ENCODE measurements at regions not wholly inside any gene's neighbourhood (a gene's known extent, or its start where the extent isn't known, plus 50 kb on each side); places are given as distances from the start of the nearest gene placed in this dataset.

DNA sequence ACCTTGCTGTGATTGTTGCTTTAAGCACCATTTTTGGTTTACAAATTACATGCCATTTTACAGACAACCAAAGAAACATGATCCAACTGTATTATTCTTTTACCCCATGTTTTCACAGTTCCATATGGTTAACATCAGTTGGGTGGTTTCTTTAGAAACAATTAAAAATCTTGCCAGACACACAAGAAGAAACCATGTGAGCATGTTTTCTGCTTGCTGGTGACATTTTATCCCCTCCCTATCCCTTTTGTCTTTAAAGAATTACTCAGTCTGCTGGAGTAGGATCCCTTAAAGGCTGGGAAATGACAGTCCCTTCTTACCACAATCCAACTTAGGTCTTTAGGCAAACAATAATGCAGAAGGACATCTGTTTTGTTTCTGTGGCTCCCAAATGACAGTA is 121.8 kb upstream of the PLXNC1 start:
- Histone ChIP-seq H3K4me3 (ENCODE audit: low read length) (no peak overlapping the region), H3K9me3 (ENCODE audit: control insufficient read depth, insufficient read depth, low read length) (no peaks in the 10 kb centered on the region), H3K36me3 (ENCODE audit: control insufficient read depth, insufficient read depth, low read length) (no peaks in the 10 kb centered on the region), H3K27me3 (ENCODE audit: control insufficient read depth, insufficient read depth, low read length) (no peaks in the 10 kb centered on the region), H3K4me1 (ENCODE audit: control insufficient read depth, insufficient read depth, low read length) (no peaks in the 10 kb centered on the region), H3K27ac (ENCODE audit: low read length) (no peak overlapping the region)
- H3K36me3 Mint-ChIP-seq = no peaks in the 10 kb centered on the region
- H3K27ac Mint-ChIP-seq = no peak overlapping the region
- H3K4me1 Mint-ChIP-seq = no peaks in the 10 kb centered on the region
- H3K27me3 Mint-ChIP-seq (ENCODE audit: low read depth in 2 of 2) = peaks cover 12 to 40% of the 10 kb centered on the region in 2 donors
- ATAC-seq = no peak
- no peak for TF ChIP-seq CTCF (IDR thresholded peaks at IDR 0.05)
- no peak for DNase-seq
- intact Hi-C loops (cut with micrococcal nuclease) = no loop called here
- no peak overlapping the region for H3K4me3 Mint-ChIP-seq
- H3K9me3 Mint-ChIP-seq = peaks cover 3 to 5% of the 10 kb centered on the region in 2 donors

DNA sequence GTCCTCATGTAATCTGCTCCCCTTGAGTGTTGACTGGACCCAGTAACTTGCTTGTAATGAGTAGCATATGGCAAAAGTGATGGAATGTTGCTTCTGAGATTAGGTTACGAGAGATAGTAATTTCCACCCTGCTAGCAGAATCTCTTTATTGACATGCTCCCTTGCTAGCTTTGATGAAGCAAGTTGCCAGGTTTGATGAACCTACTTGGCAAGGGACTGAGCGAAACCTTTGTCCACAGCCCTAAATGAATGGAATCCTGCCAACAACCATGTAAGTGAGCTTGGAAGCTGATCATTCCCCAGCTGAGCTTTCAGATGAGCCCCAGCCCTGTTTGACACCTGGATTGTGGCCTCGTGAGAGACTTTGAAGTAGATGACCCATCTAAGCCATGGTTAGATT is 120.8 kb upstream of the PLXNC1 start:
- H3K36me3 Mint-ChIP-seq = no peaks in the 10 kb centered on the region
- Histone ChIP-seq H3K36me3 (ENCODE audit: control insufficient read depth, insufficient read depth, low read length) (no peaks in the 10 kb centered on the region), H3K4me1 (ENCODE audit: control insufficient read depth, insufficient read depth, low read length) (no peaks in the 10 kb centered on the region), H3K27ac (ENCODE audit: low read length) (no peak overlapping the region), H3K9me3 (ENCODE audit: control insufficient read depth, insufficient read depth, low read length) (no peaks in the 10 kb centered on the region), H3K4me3 (ENCODE audit: low read length) (no peak overlapping the region), H3K27me3 (ENCODE audit: control insufficient read depth, insufficient read depth, low read length) (no peaks in the 10 kb centered on the region)
- no peak for TF ChIP-seq CTCF (IDR thresholded peaks at IDR 0.05)
- 87% methylated on average over 3 of the region's 3 CpGs for WGBS (ENCODE audit: insufficient coverage)
- DNase-seq = no peak
- no peaks in the 10 kb centered on the region for H3K4me1 Mint-ChIP-seq
- H3K27me3 Mint-ChIP-seq (ENCODE audit: low read depth in 2 of 2) = peaks cover 10 to 38% of the 10 kb centered on the region in 2 donors
- no peak overlapping the region for H3K27ac Mint-ChIP-seq
- H3K4me3 Mint-ChIP-seq = no peak overlapping the region
- no peak for ATAC-seq
- intact Hi-C loops (cut with micrococcal nuclease) = no loop called here
- H3K9me3 Mint-ChIP-seq = peaks cover 3 to 5% of the 10 kb centered on the region in 2 donors

DNA sequence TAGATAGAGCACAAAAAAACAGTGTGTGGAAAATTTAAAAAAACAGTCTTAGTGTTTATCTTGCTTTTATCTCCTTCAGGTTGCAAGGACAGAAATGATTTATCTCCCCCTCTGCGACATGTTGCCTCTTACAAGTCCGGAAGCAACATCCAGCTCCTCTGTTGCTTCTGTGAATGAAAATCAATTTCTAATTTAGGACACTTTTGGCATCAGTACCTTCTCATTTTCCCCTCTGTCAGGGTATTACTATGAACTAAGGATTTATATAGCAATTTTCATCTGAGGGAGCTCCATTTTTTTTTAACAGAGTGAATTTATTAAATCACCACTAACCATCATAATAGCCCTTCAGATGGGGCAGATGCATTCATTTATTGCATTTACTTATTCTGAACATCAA is 116.6 kb upstream of the PLXNC1 start:
- no peaks in the 10 kb centered on the region for H3K27me3 ChIP-seq (ENCODE audit: control insufficient read depth, insufficient read depth, low read length)
- DNase-seq (no peak), ATAC-seq (no peak)
- H3K4me1 ChIP-seq (ENCODE audit: control insufficient read depth, insufficient read depth, low read length) = no peaks in the 10 kb centered on the region
- no peak for TF ChIP-seq CTCF (IDR thresholded peaks at IDR 0.05)
- WGBS (ENCODE audit: insufficient coverage) = 91% methylated on average over 2 of the region's 2 CpGs
- Mint-ChIP-seq H3K4me1 (peaks cover 0 to 6% of the 10 kb centered on the region in 2 donors), H3K27ac (no peak overlapping the region), H3K36me3 (no peaks in the 10 kb centered on the region), H3K9me3 (peaks cover 0 to 4% of the 10 kb centered on the region in 2 donors), H3K4me3 (no peak overlapping the region), H3K27me3 (ENCODE audit: low read depth in 2 of 2) (peaks cover 10 to 32% of the 10 kb centered on the region in 2 donors)
- H3K4me3 ChIP-seq (ENCODE audit: low read length) = no peak overlapping the region
- intact Hi-C loops (cut with micrococcal nuclease) = no loop called here
- H3K27ac ChIP-seq (ENCODE audit: low read length) = no peak overlapping the region
- no peaks in the 10 kb centered on the region for H3K36me3 ChIP-seq (ENCODE audit: control insufficient read depth, insufficient read depth, low read length)
- no peaks in the 10 kb centered on the region for H3K9me3 ChIP-seq (ENCODE audit: control insufficient read depth, insufficient read depth, low read length)

DNA sequence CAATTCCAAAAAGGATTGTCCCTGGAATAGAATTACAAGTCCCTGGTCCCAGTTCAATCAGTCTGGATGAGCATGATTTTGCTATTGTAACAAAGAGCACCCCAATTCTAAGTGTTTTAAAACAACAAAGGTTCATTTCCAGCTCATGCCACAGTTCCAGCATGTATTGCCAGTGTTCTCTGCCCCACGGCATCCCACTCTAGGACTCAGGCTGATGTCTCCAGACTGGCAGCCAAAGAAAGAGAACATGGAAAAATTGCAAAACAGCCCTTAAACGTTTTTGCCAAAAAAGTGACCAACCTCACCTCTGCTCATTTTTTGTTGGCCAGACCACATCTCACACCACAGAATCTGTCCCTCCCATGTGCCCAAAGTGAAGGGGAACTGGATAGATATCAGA is 116.0 kb upstream of the PLXNC1 start:
- 72% methylated on average over 2 of the region's 2 CpGs for WGBS (ENCODE audit: insufficient coverage)
- H3K27ac Mint-ChIP-seq = no peak overlapping the region
- no peaks in the 10 kb centered on the region for H3K9me3 ChIP-seq (ENCODE audit: control insufficient read depth, insufficient read depth, low read length)
- no peaks in the 10 kb centered on the region for H3K36me3 Mint-ChIP-seq
- intact Hi-C loops (cut with micrococcal nuclease) = no loop called here
- H3K27me3 ChIP-seq (ENCODE audit: control insufficient read depth, insufficient read depth, low read length) = no peaks in the 10 kb centered on the region
- H3K27me3 Mint-ChIP-seq (ENCODE audit: low read depth in 2 of 2) = peaks cover 10 to 26% of the 10 kb centered on the region in 2 donors
- H3K9me3 Mint-ChIP-seq = peaks cover 0 to 4% of the 10 kb centered on the region in 2 donors
- no peak overlapping the region for H3K4me3 ChIP-seq (ENCODE audit: low read length)
- no peak for DNase-seq
- H3K27ac ChIP-seq (ENCODE audit: low read length) = no peak overlapping the region
- H3K4me3 Mint-ChIP-seq = no peak overlapping the region
- TF ChIP-seq CTCF (IDR thresholded peaks at IDR 0.05) = no peak
- no peaks in the 10 kb centered on the region for H3K36me3 ChIP-seq (ENCODE audit: control insufficient read depth, insufficient read depth, low read length)
- no peaks in the 10 kb centered on the region for H3K4me1 ChIP-seq (ENCODE audit: control insufficient read depth, insufficient read depth, low read length)
- ATAC-seq = no peak
- peaks cover 0 to 6% of the 10 kb centered on the region in 2 donors for H3K4me1 Mint-ChIP-seq
